D721Med (cell line): ENCODE measurements at regions not wholly inside any gene's neighbourhood (a gene's known extent, or its start where the extent isn't known, plus 50 kb on each side); places are given as distances from the start of the nearest gene placed in this dataset.

Source experiments
- DNase-seq: peaks from one replicate; pipeline ENCODE4 v3.0.0; 2011; ENCODE audit warnings: low spot score; ENCODE audit not compliant: insufficient read length
- FAIRE-seq: peaks from 2 replicates; lab custom pipeline; 2011; peaks lifted over from hg19 to GRCh38; lab: Jason Lieb, UNC
- TF ChIP-seq, protein P1 (sequence below): IDR thresholded peaks from 2 replicates; pipeline ENCODE4 v1.5.1; 2012; ENCODE audit warnings: mild to moderate bottlenecking, control low read depth; ENCODE audit not compliant: insufficient read depth; ENCODE audit errors: missing control alignments

DNA sequence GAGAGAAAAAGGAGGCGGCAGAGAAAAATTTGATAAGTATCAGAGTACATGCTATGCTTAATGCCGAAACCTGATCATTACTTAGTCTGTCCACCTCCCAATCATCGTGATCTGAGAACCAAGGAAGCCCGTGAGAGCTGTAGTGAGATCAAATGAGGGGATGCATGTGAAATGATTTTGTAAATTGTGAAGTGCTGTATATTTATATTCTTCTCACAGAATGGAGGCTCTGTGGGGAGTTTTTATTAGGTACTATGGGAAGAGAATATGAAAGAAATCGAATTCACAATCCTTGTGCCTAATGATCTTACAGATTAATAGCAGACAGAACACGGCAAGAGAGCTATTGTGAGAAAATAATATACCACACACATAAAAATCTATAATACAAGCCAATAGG lies 115.5 kb downstream of the LYPLAL1 start:
- FAIRE-seq: no peak
- no peak for DNase-seq
- TF ChIP-seq, protein P1, sequence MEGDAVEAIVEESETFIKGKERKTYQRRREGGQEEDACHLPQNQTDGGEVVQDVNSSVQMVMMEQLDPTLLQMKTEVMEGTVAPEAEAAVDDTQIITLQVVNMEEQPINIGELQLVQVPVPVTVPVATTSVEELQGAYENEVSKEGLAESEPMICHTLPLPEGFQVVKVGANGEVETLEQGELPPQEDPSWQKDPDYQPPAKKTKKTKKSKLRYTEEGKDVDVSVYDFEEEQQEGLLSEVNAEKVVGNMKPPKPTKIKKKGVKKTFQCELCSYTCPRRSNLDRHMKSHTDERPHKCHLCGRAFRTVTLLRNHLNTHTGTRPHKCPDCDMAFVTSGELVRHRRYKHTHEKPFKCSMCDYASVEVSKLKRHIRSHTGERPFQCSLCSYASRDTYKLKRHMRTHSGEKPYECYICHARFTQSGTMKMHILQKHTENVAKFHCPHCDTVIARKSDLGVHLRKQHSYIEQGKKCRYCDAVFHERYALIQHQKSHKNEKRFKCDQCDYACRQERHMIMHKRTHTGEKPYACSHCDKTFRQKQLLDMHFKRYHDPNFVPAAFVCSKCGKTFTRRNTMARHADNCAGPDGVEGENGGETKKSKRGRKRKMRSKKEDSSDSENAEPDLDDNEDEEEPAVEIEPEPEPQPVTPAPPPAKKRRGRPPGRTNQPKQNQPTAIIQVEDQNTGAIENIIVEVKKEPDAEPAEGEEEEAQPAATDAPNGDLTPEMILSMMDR: no peak

DNA sequence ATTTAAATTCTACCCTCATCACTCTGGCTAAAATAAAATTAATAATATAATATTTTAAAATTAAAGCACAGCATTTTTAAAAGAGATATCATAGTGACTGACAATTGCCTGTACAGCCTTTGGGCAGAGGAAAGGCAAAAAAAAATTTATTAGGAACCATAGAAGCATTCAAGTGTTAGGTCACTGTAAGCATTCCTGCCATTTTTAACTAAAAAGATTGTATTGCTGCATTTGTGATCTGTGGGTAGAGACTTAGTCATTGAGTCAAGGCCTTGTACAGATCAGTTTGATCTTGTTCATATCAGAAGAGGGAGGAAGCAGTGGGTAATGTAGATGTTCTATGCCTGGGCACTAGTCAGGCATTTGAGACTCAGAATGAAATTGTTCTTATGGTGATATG lies 109.9 kb downstream of the LYPLAL1 start:
- TF ChIP-seq, protein P1: no peak
- FAIRE-seq (no peak), DNase-seq (no peak)

DNA sequence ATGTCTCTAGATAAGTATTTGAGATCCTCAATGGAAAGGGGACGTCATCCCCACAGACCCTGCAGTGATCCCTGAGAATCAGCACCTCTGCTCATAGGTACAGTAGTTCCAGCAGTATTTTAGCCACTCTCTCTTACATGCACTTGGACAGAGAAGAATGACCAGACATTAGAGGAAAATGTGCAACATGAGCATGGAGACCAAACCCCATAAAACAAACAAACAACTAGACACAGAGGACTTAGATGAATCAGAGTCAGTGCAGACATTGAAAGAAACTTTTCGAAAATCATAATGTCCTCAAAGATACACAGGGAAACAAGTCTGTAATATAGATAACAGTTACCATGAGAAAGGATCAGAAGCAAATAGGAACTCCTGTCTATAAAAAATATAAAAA lies 108.2 kb downstream of the LYPLAL1 start:
- TF ChIP-seq, protein P1: no peak
- FAIRE-seq (no peak), DNase-seq (no peak)

DNA sequence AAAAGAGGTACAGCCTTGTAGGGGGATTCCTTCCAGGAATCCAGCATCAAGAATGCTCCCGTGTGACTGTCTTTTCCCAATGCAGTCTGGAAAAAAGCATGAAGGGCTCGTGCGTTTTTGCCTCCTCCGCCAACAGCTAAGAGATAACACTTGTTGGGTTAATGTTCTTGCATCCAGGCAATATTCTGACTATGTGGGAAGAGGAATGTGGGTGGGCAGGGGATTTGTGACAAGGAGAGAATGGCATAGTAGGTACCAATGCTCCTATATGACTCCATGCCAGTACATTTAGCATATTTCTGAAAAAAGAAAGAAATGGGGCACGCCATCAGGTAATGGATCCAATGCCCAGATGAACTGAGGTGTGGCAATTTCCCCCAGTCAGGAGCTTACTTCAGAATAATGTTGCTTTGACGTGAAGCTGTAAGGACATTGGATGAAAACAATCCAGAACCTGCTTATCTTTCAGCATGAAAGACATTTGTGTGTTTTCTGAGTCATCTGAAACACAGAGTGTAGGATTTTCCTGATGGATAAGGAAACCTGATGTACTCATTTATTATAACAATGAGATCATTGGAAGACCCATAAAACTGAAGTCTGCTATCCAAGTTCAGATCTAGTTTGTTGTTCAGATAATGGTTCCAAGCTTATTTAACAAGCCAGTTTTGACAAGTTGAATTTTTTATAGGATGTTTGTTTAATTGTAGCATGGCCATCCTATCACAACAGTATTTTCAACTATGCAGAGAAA lies 105.5 kb downstream of the LYPLAL1 start:
- DNase-seq (no peak), FAIRE-seq (peak; percentile 6)
- TF ChIP-seq, protein P1: no peak

DNA sequence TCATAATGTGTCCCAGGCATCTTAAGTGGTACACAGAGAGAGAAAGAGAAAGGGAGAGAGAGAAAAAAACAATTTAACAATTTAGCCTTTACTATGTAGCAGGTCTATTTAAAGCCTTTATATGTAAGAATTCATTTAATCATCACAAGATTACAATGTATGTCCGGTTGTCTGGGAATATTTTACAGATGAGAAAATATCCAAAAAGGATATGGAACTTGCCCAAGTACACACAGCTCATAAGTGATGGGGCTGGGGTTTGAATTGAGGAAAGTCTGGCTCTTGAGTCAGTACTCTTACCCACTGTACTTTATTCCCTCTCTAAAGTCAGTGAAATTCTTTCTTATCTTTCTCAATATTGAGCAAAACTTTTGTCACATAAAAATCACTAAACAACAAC lies 104.6 kb downstream of the LYPLAL1 start:
- no peak for FAIRE-seq
- no peak for DNase-seq
- TF ChIP-seq, protein P1: no peak

DNA sequence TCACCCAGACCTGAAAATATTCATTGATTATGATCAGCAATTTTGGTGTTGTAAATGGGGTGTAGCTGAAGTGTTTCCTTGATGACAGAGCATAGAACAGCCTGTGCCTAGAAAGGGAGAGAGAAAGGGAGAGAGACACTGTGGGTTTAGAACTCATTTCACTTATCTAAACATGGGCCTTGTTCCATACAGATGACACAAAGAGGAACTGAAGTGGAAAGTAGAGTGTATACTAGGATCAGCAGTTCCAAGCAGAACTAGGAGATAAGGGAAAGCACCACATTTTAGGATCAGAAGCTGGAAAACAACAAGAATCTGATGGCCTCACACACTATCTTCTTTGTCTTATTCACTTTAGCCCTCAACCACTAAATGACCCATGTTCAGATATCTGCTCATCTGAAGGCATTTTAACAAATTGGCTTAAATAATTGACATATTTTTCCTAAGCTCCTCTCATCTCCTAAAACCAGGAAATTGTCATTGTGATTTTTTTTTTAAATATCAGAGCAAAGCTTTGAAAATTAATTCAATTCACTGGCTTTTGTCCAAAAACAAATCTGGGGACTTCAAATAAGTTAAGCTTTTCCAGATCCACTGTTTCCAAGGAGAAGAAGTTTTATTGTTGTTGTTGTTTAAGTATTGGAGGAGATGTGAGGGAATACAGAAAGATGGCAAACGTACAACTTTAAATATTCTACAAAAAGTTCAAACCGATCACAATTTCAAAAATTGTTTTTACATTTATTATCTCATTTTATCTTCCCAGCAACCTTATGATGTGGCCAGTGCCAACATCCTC lies 103.8 kb downstream of the LYPLAL1 start:
- FAIRE-seq (peak; percentile 11), DNase-seq (no peak)
- TF ChIP-seq, protein P1: no peak

DNA sequence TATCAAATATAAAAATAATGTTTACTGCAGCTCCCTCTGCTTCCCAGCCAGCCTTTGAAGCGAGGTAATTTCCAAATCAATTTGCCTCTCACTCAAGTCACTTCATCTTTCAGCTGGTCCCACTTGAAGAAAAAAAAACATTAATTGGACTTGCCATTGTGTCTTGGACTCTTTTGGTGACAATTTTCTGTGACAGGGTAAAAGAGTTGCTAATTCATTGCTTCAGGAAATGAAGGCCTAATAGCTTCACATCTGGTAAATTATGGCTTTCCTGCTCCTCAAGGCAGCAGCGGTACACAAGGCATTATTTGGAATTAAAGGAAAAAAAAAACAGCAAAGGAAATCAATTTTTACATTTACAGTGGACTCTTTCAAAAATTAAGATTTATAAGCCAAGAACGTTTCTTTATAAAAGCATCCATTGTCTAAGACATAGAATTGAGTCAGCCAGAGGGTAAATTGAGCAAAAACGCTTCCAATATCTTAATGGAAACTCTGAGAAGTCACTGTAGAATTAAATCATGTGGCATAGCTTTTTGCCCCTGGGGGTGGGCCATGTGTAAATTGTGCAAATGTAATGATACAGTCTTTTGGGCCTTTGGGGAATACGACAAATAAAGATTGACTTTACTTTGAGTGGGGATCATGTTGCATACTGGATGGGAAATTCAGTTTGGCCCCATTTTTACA lies 102.5 kb downstream of the LYPLAL1 start:
- DNase-seq: no peak
- no peak for FAIRE-seq
- TF ChIP-seq, protein P1: no peak
